AG04450 (cell line): ENCODE measurements at regions not wholly inside any gene's neighbourhood (a gene's known extent, or its start where the extent isn't known, plus 50 kb on each side); places are given as distances from the start of the nearest gene placed in this dataset.

Experiments used
- CTCF ChIA-PET: fragments of 300-600, 350-600 bp; formaldehyde crosslinking; extraction: SDS; loops from one replicate; lab custom pipeline; 2022; ENCODE audit warnings: antibody characterized with exemption, inconsistent platforms; lab: Charles Lee
- POLR2A ChIA-PET: fragments of 350-600 bp; formaldehyde crosslinking; extraction: SDS; loops from one replicate; lab custom pipeline; 2021; ENCODE audit warnings: antibody characterized with exemption, inconsistent platforms; lab: Yijun Ruan, JAX
- DNase-seq: peaks from one replicate; pipeline ENCODE4 v3.0.0-alpha.2; 2011; ENCODE audit warnings: low read depth, low spot score
- H3K27ac ChIP-seq: one replicate; pipeline ENCODE4 v1.5.1; 2012; ENCODE audit warnings: low read depth, low read length, control low read depth
- H3K27me3 ChIP-seq: one replicate; pipeline ENCODE4 v1.6.0; 2012; ENCODE audit warnings: low read length; ENCODE audit not compliant: control insufficient read depth, insufficient read depth
- H3K4me3 ChIP-seq: 2 replicates; pipeline ENCODE4 v1.5.1; 2011; ENCODE audit warnings: mild to moderate bottlenecking, low read depth, low read length, control low read depth
- H3K9me3 ChIP-seq: 2 replicates; pipeline ENCODE4 v1.5.1; 2012; ENCODE audit warnings: low read length; ENCODE audit not compliant: control insufficient read depth, insufficient read depth
- CTCF ChIP-seq: IDR thresholded peaks from 2 replicates; pipeline ENCODE4 v1.5.1; 2011; ENCODE audit warnings: low read depth, low read length, control low read depth, inconsistent platforms

GRCh38 chr5:100148239-100148638, 386.9 kb upstream of the FAM174A start:
- no peak for DNase-seq
- H3K4me3 ChIP-seq, result no peak overlapping the region
- TF ChIP-seq CTCF, result no peak
- no peaks in the 10 kb centered on the region for H3K9me3 ChIP-seq
- no peak overlapping the region for H3K27ac ChIP-seq
- POLR2A ChIA-PET, result no interaction called here
- no peaks in the 10 kb centered on the region for H3K27me3 ChIP-seq
- CTCF ChIA-PET, result no interaction called here

- H3K9me3 ChIP-seq, result no peaks in the 10 kb centered on the region
- no peak for DNase-seq
- CTCF ChIA-PET, result no interaction called here
- no peak overlapping the region for H3K4me3 ChIP-seq
- TF ChIP-seq CTCF, result no peak
- POLR2A ChIA-PET, result no interaction called here
- H3K27ac ChIP-seq, result no peak overlapping the region
- H3K27me3 ChIP-seq, result no peaks in the 10 kb centered on the region
These were observed 392.6 kb upstream of the FAM174A start for GRCh38 chr5:100142607-100143006.

- TF ChIP-seq CTCF, result no peak
- CTCF ChIA-PET, result no interaction called here
These were observed 404.0 kb upstream of the FAM174A start for GRCh38 chr5:100131161-100131560.

GRCh38 chr5:100130307-100130706, 404.9 kb upstream of the FAM174A start:
- Histone ChIP-seq H3K27ac (no peak overlapping the region), H3K4me3 (no peak overlapping the region), H3K27me3 (no peaks in the 10 kb centered on the region), H3K9me3 (no peaks in the 10 kb centered on the region)
- no peak for DNase-seq
- POLR2A ChIA-PET, result no interaction called here
- CTCF ChIA-PET, result no interaction called here
- no peak for TF ChIP-seq CTCF

More at GRCh38 chr5:100131161-100131560, 404.0 kb upstream of the FAM174A start:
- Histone ChIP-seq H3K9me3 (no peaks in the 10 kb centered on the region), H3K27me3 (no peaks in the 10 kb centered on the region), H3K27ac (no peak overlapping the region), H3K4me3 (no peak overlapping the region)
- no peak for DNase-seq
- POLR2A ChIA-PET, result no interaction called here

- Histone ChIP-seq H3K9me3 (no peaks in the 10 kb centered on the region), H3K27me3 (no peaks in the 10 kb centered on the region), H3K4me3 (no peak overlapping the region), H3K27ac (no peak overlapping the region)
- DNase-seq, result no peak
- CTCF ChIA-PET, result no interaction called here
- POLR2A ChIA-PET, result no interaction called here
- TF ChIP-seq CTCF, result no peak
These were observed 415.3 kb upstream of the FAM174A start for GRCh38 chr5:100119903-100120302.
